C4-2B (cell line): ENCODE measurements at regions not wholly inside any gene's neighbourhood (a gene's known extent, or its start where the extent isn't known, plus 50 kb on each side); places are given as distances from the start of the nearest gene placed in this dataset.

Source experiments
- ZFX ChIP-seq: fragments of 450-650 bp; IDR thresholded peaks from 2 replicates; pipeline ENCODE4 v1.6.1; 2017
- TF ChIP-seq, protein P1 (sequence below): fragments of 450-650 bp; conservative IDR thresholded peaks from 2 replicates; pipeline ENCODE4 v1.5.1; 2017; ENCODE audit warnings: mild to moderate bottlenecking

DNA sequence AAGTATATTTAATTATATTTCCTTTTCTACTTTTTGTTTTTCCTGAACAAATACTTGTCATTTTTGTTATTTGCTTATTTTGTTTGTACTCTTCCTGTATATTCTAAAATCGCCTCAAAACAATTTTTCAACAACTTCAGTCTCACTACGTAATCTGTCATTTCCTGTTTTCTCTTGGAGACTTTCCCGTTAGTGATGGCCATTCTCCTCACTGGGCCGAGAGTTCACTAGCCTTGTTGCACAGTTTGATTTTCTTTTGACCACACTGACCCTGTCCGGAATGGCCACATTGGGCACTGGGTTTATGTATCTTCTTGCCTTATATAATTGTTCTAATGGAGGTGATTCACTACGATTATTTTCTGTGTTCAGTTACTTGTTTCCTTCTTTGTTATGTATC, 726.1 kb downstream of the FAM181B start:
- TF ChIP-seq, protein P1, sequence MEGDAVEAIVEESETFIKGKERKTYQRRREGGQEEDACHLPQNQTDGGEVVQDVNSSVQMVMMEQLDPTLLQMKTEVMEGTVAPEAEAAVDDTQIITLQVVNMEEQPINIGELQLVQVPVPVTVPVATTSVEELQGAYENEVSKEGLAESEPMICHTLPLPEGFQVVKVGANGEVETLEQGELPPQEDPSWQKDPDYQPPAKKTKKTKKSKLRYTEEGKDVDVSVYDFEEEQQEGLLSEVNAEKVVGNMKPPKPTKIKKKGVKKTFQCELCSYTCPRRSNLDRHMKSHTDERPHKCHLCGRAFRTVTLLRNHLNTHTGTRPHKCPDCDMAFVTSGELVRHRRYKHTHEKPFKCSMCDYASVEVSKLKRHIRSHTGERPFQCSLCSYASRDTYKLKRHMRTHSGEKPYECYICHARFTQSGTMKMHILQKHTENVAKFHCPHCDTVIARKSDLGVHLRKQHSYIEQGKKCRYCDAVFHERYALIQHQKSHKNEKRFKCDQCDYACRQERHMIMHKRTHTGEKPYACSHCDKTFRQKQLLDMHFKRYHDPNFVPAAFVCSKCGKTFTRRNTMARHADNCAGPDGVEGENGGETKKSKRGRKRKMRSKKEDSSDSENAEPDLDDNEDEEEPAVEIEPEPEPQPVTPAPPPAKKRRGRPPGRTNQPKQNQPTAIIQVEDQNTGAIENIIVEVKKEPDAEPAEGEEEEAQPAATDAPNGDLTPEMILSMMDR, result no peak
- no peak for TF ChIP-seq ZFX
